A673 (cell line): ENCODE measurements at regions not wholly inside any gene's neighbourhood (a gene's known extent, or its start where the extent isn't known, plus 50 kb on each side); places are given as distances from the start of the nearest gene placed in this dataset.

Source experiments
- BruUV-seq: library from RNA; stranded (reverse); fragments of 400-500 nt; replicated peaks from 2 replicates; lab custom pipeline; 2021; lab: Mats Ljungman, UMichigan
- CTCF ChIA-PET: fragments of 300-600 bp; sonication (Branson Sonifier 250); formaldehyde crosslinking; loops from one replicate; lab custom pipeline; 2022; ENCODE audit warnings: antibody characterized with exemption; lab: Charles Lee
- POLR2A ChIA-PET: fragments of 300-600 bp; sonication (Branson Sonifier 250); formaldehyde crosslinking; loops from one replicate; lab custom pipeline; 2022; ENCODE audit warnings: antibody characterized with exemption; ENCODE audit not compliant: low non-redundant PET; lab: Charles Lee
- DNase-seq: peaks from one replicate; pipeline ENCODE4 v3.0.0-alpha.2; 2015; ENCODE audit warnings: low spot score
- H3K27ac ChIP-seq: fragments of 200-600 bp; sonication (generic); 2 replicates; pipeline ENCODE4 v1.5.1; 2016; ENCODE audit warnings: mixed run types, low read depth, mild to moderate bottlenecking, mixed read lengths, antibody characterized with exemption, low read length; ENCODE audit not compliant: poor library complexity, severe bottlenecking
- H3K27me3 ChIP-seq: fragments of 200-600 bp; sonication (generic); replicated peaks from 2 replicates; pipeline ENCODE4 v1.6.1; 2017; ENCODE audit warnings: mixed run types, low read depth, mild to moderate bottlenecking, mixed read lengths, antibody characterized with exemption, low read length; ENCODE audit not compliant: insufficient read depth, poor library complexity
- H3K36me3 ChIP-seq: fragments of 200-600 bp; sonication (generic); 2 replicates; pipeline ENCODE4 v1.6.1; 2016; ENCODE audit warnings: mixed run types, mild to moderate bottlenecking, mixed read lengths, antibody characterized with exemption, low read length; ENCODE audit not compliant: insufficient read depth, poor library complexity, severe bottlenecking
- H3K4me1 ChIP-seq: fragments of 200-600 bp; sonication (generic); 2 replicates; pipeline ENCODE4 v1.6.1; 2017; ENCODE audit warnings: mixed run types, mild to moderate bottlenecking, mixed read lengths, antibody characterized with exemption, low read length; ENCODE audit not compliant: insufficient read depth, poor library complexity, severe bottlenecking
- H3K4me3 ChIP-seq: fragments of 200-600 bp; sonication (generic); 2 replicates; pipeline ENCODE4 v1.5.1; 2016; ENCODE audit warnings: low read depth, mixed run types, mild to moderate bottlenecking, mixed read lengths, low read length; ENCODE audit not compliant: poor library complexity, severe bottlenecking
- H3K9me3 ChIP-seq: fragments of 200-600 bp; sonication (generic); 2 replicates; pipeline ENCODE4 v1.6.1; 2016; ENCODE audit warnings: mixed run types, low read depth, mild to moderate bottlenecking, mixed read lengths, antibody characterized with exemption, low read length; ENCODE audit not compliant: poor library complexity, severe bottlenecking
- EZH2 ChIP-seq: fragments of 200-600 bp; sonication (generic); IDR thresholded peaks from 2 replicates; pipeline ENCODE4 v1.6.1; 2017; ENCODE audit warnings: borderline replicate concordance, low read depth, mild to moderate bottlenecking, mixed read lengths, antibody characterized with exemption, low read length; ENCODE audit not compliant: poor library complexity, severe bottlenecking
- intact Hi-C: fragments of 100-400 bp; cut with micrococcal nuclease; formaldehyde crosslinking; loops from one replicate; pipeline ENCODE4 v1.10.0; 2022; ENCODE audit not compliant: unreplicated experiment
- TF ChIP-seq, protein P1 (sequence below): fragments of 300-800, 200-600 bp; sonication (generic); conservative IDR thresholded peaks from 2 replicates; pipeline ENCODE4 v1.5.1; 2017; ENCODE audit warnings: low read depth, mild to moderate bottlenecking, antibody characterized with exemption, low read length, moderate library complexity, mixed read lengths

DNA sequence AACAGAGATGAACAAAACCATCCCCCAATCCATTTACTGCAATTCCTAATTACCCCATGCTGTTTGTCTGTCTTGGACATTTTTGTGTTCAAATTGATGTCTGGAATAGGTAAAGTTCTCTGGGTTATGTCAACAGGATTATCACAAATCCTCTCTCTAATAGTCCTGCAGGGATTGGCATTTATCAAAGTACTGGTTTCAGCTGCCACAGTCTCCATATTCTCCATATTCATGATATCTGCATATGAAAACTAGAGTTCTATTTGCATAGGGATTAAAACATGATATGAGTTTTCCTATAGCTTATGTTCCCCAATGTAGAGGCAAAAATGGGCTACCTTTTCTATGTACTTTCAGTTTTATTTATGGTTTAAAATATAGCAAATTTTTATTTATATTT lies 355.8 kb downstream of the ADRA2A start:
- ChIA-PET CTCF (no interaction called here), POLR2A (no interaction called here)
- Histone ChIP-seq H3K27me3 (no peaks in the 10 kb centered on the region), H3K36me3 (no peaks in the 10 kb centered on the region), H3K4me1 (no peaks in the 10 kb centered on the region), H3K9me3 (no peaks in the 10 kb centered on the region), H3K27ac (no peak overlapping the region), H3K4me3 (no peak overlapping the region)
- TF ChIP-seq, protein P1, sequence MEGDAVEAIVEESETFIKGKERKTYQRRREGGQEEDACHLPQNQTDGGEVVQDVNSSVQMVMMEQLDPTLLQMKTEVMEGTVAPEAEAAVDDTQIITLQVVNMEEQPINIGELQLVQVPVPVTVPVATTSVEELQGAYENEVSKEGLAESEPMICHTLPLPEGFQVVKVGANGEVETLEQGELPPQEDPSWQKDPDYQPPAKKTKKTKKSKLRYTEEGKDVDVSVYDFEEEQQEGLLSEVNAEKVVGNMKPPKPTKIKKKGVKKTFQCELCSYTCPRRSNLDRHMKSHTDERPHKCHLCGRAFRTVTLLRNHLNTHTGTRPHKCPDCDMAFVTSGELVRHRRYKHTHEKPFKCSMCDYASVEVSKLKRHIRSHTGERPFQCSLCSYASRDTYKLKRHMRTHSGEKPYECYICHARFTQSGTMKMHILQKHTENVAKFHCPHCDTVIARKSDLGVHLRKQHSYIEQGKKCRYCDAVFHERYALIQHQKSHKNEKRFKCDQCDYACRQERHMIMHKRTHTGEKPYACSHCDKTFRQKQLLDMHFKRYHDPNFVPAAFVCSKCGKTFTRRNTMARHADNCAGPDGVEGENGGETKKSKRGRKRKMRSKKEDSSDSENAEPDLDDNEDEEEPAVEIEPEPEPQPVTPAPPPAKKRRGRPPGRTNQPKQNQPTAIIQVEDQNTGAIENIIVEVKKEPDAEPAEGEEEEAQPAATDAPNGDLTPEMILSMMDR, result no peak
- TF ChIP-seq EZH2, result no peak
- no peak for DNase-seq
- intact Hi-C loops, result no loop called here
- BruUV-seq, result no TSS peak

GRCh38 chr10:111435871-111436270 lies 359.0 kb downstream of the ADRA2A start:
- intact Hi-C loops, result no loop called here
- Histone ChIP-seq H3K9me3 (no peaks in the 10 kb centered on the region), H3K27ac (no peak overlapping the region), H3K27me3 (peaks cover 4% of the 10 kb centered on the region), H3K4me1 (no peaks in the 10 kb centered on the region), H3K4me3 (no peak overlapping the region), H3K36me3 (no peaks in the 10 kb centered on the region)
- DNase-seq, result no peak
- POLR2A ChIA-PET, result no interaction called here
- TF ChIP-seq, protein P1, result no peak
- TF ChIP-seq EZH2, result no peak
- CTCF ChIA-PET, result no interaction called here
- BruUV-seq, result no TSS peak

GRCh38 chr10:111439034-111439842 lies 362.4 kb downstream of the ADRA2A start:
- no peaks in the 10 kb centered on the region for H3K4me1 ChIP-seq
- CTCF ChIA-PET, result no interaction called here
- TF ChIP-seq, protein P1, result no peak
- no peak for TF ChIP-seq EZH2
- no peaks in the 10 kb centered on the region for H3K9me3 ChIP-seq
- POLR2A ChIA-PET, result no interaction called here
- no TSS peak for BruUV-seq
- H3K36me3 ChIP-seq, result no peaks in the 10 kb centered on the region
- no peak overlapping the region for H3K27ac ChIP-seq
- intact Hi-C loops, result no loop called here
- H3K27me3 ChIP-seq, result peaks cover 4% of the 10 kb centered on the region
- no peak for DNase-seq
- no peak overlapping the region for H3K4me3 ChIP-seq
